ENCODE measurements at regions not wholly inside any gene's neighbourhood (a gene's known extent, or its start where the extent isn't known, plus 50 kb on each side); places are given as distances from the start of the nearest gene placed in this dataset.
A peak's percentile ranks its signal among the peaks of the same experiment; 100 is the strongest.
"Not testable (repeated sequence)": the region's sequence is repeated elsewhere in the genome, so short reads cannot be mapped to it uniquely, and the experiment has no call there.

- no peak for DNase-seq
These were observed 214.3 kb upstream of the PDZRN3 start for GRCh38 chr3:73839032-73839431.

- no peak for DNase-seq
These were observed 211.2 kb upstream of the PDZRN3 start for GRCh38 chr3:73835945-73836344.

GRCh38 chr3:73832426-73832825, 207.7 kb upstream of the PDZRN3 start:
- DNase-seq = no peak

GRCh38 chr3:73828348-73828747, 203.6 kb upstream of the PDZRN3 start:
- no peak for DNase-seq

GRCh38 chr3:73827725-73828211, 203.0 kb upstream of the PDZRN3 start:
- DNase-seq = no peak

- no peak for DNase-seq
These were observed 202.5 kb upstream of the PDZRN3 start for GRCh38 chr3:73827204-73827603.

- DNase-seq = not testable (repeated sequence)
These were observed 196.2 kb upstream of the PDZRN3 start for GRCh38 chr3:73820896-73821295.

- DNase-seq = no peak
These were observed 195.7 kb upstream of the PDZRN3 start for GRCh38 chr3:73820431-73820830.

- no peak for DNase-seq
These were observed 191.2 kb upstream of the PDZRN3 start for GRCh38 chr3:73815966-73816365.

GRCh38 chr3:73813692-73814292, 189.1 kb upstream of the PDZRN3 start:
- no peak for DNase-seq

- DNase-seq = no peak
These were observed 188.6 kb upstream of the PDZRN3 start for GRCh38 chr3:73813291-73813690.

- DNase-seq = no peak
These were observed 187.3 kb upstream of the PDZRN3 start for GRCh38 chr3:73812054-73812453.

- no peak for DNase-seq
These were observed 184.2 kb upstream of the PDZRN3 start for GRCh38 chr3:73808862-73809509.

- DNase-seq = no peak
These were observed 180.7 kb upstream of the PDZRN3 start for GRCh38 chr3:73805435-73805834.

- no peak for DNase-seq
These were observed 179.5 kb upstream of the PDZRN3 start for GRCh38 chr3:73804204-73804603.

GRCh38 chr3:73801444-73801843, 176.7 kb upstream of the PDZRN3 start:
- DNase-seq = no peak

GRCh38 chr3:73797311-73797710, 172.6 kb upstream of the PDZRN3 start:
- DNase-seq = no peak

GRCh38 chr3:73796382-73796781, 171.6 kb upstream of the PDZRN3 start:
- no peak for DNase-seq

- no peak for DNase-seq
These were observed 166.6 kb upstream of the PDZRN3 start for GRCh38 chr3:73791356-73791755.

GRCh38 chr3:73789825-73790444, 165.2 kb upstream of the PDZRN3 start:
- no peak for DNase-seq

- DNase-seq = no peak
These were observed 162.9 kb upstream of the PDZRN3 start for GRCh38 chr3:73787620-73788019.

GRCh38 chr3:73786998-73787397, 162.3 kb upstream of the PDZRN3 start:
- DNase-seq = no peak

- DNase-seq = peak; percentile 58
These were observed 161.6 kb upstream of the PDZRN3 start for GRCh38 chr3:73786321-73786807.

Data from GOT3 (cell line).